HCT116 (cell line): ENCODE measurements at regions not wholly inside any gene's neighbourhood (a gene's known extent, or its start where the extent isn't known, plus 50 kb on each side); places are given as distances from the start of the nearest gene placed in this dataset.

Experiments used
- CTCF ChIP-seq, 3 experiments: fragments of 200-600 bp in 1 of 3; sonication (generic) in 1 of 3; IDR thresholded peaks in 2 of 3; conservative IDR thresholded peaks in 1 of 3; 2 replicates each; pipeline ENCODE4 v1.5.1; 2012 to 2017; ENCODE audit warnings: low read depth in 2 of 3, low read length in 2 of 3, antibody characterized with exemption in 1 of 3, borderline replicate concordance in 1 of 3, control low read depth in 1 of 3, mild to moderate bottlenecking in 1 of 3, mixed read lengths in 1 of 3, mixed run types in 1 of 3, moderate library complexity in 1 of 3; ENCODE audit not compliant: insufficient read depth in 1 of 3
- EZH2 ChIP-seq: fragments of 200-600 bp; sonication (generic); IDR thresholded peaks from 2 replicates; pipeline ENCODE4 v1.6.1; 2017; ENCODE audit warnings: antibody characterized with exemption, mixed run types
- EZH2phosphoT487 ChIP-seq: fragments of 200-600 bp; IDR thresholded peaks from 2 replicates; pipeline ENCODE4 v1.6.1; 2018; ENCODE audit warnings: antibody characterized with exemption, borderline replicate concordance
- FOSL1 ChIP-seq: IDR thresholded peaks from 2 replicates; pipeline ENCODE4 v1.6.1; 2012; ENCODE audit warnings: low read depth
- MAX ChIP-seq: IDR thresholded peaks from 2 replicates; pipeline ENCODE4 v1.6.1; 2012
- POLR2A ChIP-seq: IDR thresholded peaks from 2 replicates; pipeline ENCODE4 v1.7.0; 2011; ENCODE audit warnings: borderline replicate concordance; ENCODE audit not compliant: insufficient read depth, insufficient read length; ENCODE audit errors: extremely low read depth
- POLR2AphosphoS5 ChIP-seq: IDR thresholded peaks from 2 replicates; pipeline ENCODE4 v1.6.1; 2011; ENCODE audit warnings: mild to moderate bottlenecking, low read depth, low read length, moderate library complexity
- RAD21 ChIP-seq: IDR thresholded peaks from 2 replicates; pipeline ENCODE4 v1.6.1; 2012; ENCODE audit warnings: low read depth, mild to moderate bottlenecking
- SIN3A ChIP-seq: IDR thresholded peaks from 2 replicates; pipeline ENCODE4 v1.6.1; 2012; ENCODE audit warnings: low read depth
- SP1 ChIP-seq: IDR thresholded peaks from 2 replicates; pipeline ENCODE4 v1.6.1; 2012; ENCODE audit warnings: low read depth
- SRF ChIP-seq: IDR thresholded peaks from 2 replicates; pipeline ENCODE4 v1.6.1; 2012; ENCODE audit warnings: low read depth
- TCF7L2 ChIP-seq: IDR thresholded peaks from 2 replicates; pipeline ENCODE4 v1.7.0; 2011; ENCODE audit warnings: borderline replicate concordance, inconsistent platforms; ENCODE audit not compliant: insufficient read depth, insufficient read length; ENCODE audit errors: extremely low read depth
- YY1 ChIP-seq: IDR thresholded peaks from 2 replicates; pipeline ENCODE4 v1.6.1; 2011; ENCODE audit warnings: low read length, low read depth, moderate library complexity, mild to moderate bottlenecking; ENCODE audit not compliant: insufficient replicate concordance; ENCODE audit errors: extremely low read depth
- ZNF274 ChIP-seq: fragments of 200-500 bp; sonication (Bioruptor generic); IDR thresholded peaks from 2 replicates; pipeline ENCODE4 v1.6.1; 2014; ENCODE audit warnings: mild to moderate bottlenecking, low read depth, low read length, inconsistent platforms

- TF ChIP-seq CTCF (IDR thresholded peaks at IDR 0.05 in 2 of 3, conservative IDR thresholded peaks at IDR 0.05 in 1 of 3; ENCODE audit: borderline replicate concordance in 1 of 3, insufficient read depth in 1 of 3, low read depth in 2 of 3, low read length in 2 of 3) = no peak
- TF ChIP-seq SRF = no peak
- TF ChIP-seq TCF7L2 = no peak
- no peak for TF ChIP-seq YY1
- TF ChIP-seq ZNF274 = no peak
- TF ChIP-seq EZH2phosphoT487 = no peak
- no peak for TF ChIP-seq RAD21
- TF ChIP-seq SP1 = no peak
- no peak for TF ChIP-seq EZH2
- no peak for TF ChIP-seq FOSL1
- TF ChIP-seq POLR2AphosphoS5 = no peak
- no peak for TF ChIP-seq POLR2A
- no peak for TF ChIP-seq MAX
- TF ChIP-seq SIN3A = no peak
Observed at GRCh38 chr4:57363346-57363745, 253.2 kb upstream of the IGFBP7 start.
